ENCODE measurements at regions not wholly inside any gene's neighbourhood (a gene's known extent, or its start where the extent isn't known, plus 50 kb on each side); places are given as distances from the start of the nearest gene placed in this dataset.

GRCh38 chr13:37944081-37944868, 74.7 kb upstream of the TRPC4 start:
- Histone ChIP-seq H3K36me3 (ENCODE audit: insufficient read depth, low read length) (no peaks in the 10 kb centered on the region), H3K4me1 (ENCODE audit: insufficient read depth, low read length) (no peaks in the 10 kb centered on the region), H3K79me2 (ENCODE audit: insufficient read depth, low read length) (no peaks in the 10 kb centered on the region), H3K4me3 (ENCODE audit: low read depth in 1 of 2, low read length in 2 of 2) (no peak overlapping the region), H3K27me3 (ENCODE audit: insufficient read depth, low read length, poor library complexity) (no peaks in the 10 kb centered on the region), H3K9ac (ENCODE audit: low read depth, low read length) (no peak overlapping the region), H3K27ac (ENCODE audit: low read length) (no peak overlapping the region), H3K4me2 (ENCODE audit: insufficient read depth, low read length) (no peak overlapping the region), H3K9me3 (ENCODE audit: insufficient read depth, low read length, severe bottlenecking) (no peaks in the 10 kb centered on the region), H4K20me1 (ENCODE audit: insufficient read depth, low read length) (no peaks in the 10 kb centered on the region), H2AFZ (ENCODE audit: low read depth, low read length) (no peak overlapping the region)
- ATAC-seq (ENCODE audit: insufficient read depth, low read depth) (no peak), DNase-seq (no peak)
- TF ChIP-seq EZH2 (IDR thresholded peaks at IDR 0.05; ENCODE audit: borderline replicate concordance, low read depth, low read length, severe bottlenecking) = no peak
- TF ChIP-seq, protein P1, sequence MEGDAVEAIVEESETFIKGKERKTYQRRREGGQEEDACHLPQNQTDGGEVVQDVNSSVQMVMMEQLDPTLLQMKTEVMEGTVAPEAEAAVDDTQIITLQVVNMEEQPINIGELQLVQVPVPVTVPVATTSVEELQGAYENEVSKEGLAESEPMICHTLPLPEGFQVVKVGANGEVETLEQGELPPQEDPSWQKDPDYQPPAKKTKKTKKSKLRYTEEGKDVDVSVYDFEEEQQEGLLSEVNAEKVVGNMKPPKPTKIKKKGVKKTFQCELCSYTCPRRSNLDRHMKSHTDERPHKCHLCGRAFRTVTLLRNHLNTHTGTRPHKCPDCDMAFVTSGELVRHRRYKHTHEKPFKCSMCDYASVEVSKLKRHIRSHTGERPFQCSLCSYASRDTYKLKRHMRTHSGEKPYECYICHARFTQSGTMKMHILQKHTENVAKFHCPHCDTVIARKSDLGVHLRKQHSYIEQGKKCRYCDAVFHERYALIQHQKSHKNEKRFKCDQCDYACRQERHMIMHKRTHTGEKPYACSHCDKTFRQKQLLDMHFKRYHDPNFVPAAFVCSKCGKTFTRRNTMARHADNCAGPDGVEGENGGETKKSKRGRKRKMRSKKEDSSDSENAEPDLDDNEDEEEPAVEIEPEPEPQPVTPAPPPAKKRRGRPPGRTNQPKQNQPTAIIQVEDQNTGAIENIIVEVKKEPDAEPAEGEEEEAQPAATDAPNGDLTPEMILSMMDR (IDR thresholded peaks at IDR 0.05; ENCODE audit: borderline replicate concordance, extremely low read depth, low read length, poor library complexity, severe bottlenecking) = no peak

- Histone ChIP-seq H3K4me3 (ENCODE audit: low read depth in 1 of 2, low read length in 2 of 2) (no peak overlapping the region), H3K4me2 (ENCODE audit: insufficient read depth, low read length) (no peak overlapping the region), H3K9ac (ENCODE audit: low read depth, low read length) (no peak overlapping the region), H3K27ac (ENCODE audit: low read length) (no peak overlapping the region), H3K9me3 (ENCODE audit: insufficient read depth, low read length, severe bottlenecking) (no peaks in the 10 kb centered on the region), H4K20me1 (ENCODE audit: insufficient read depth, low read length) (no peaks in the 10 kb centered on the region), H3K27me3 (ENCODE audit: insufficient read depth, low read length, poor library complexity) (no peaks in the 10 kb centered on the region), H3K36me3 (ENCODE audit: insufficient read depth, low read length) (no peaks in the 10 kb centered on the region), H3K79me2 (ENCODE audit: insufficient read depth, low read length) (no peaks in the 10 kb centered on the region), H3K4me1 (ENCODE audit: insufficient read depth, low read length) (no peaks in the 10 kb centered on the region), H2AFZ (ENCODE audit: low read depth, low read length) (no peak overlapping the region)
- ATAC-seq (ENCODE audit: insufficient read depth, low read depth) (no peak), DNase-seq (no peak)
- TF ChIP-seq, protein P1 (IDR thresholded peaks at IDR 0.05; ENCODE audit: borderline replicate concordance, extremely low read depth, low read length, poor library complexity, severe bottlenecking) = no peak
- TF ChIP-seq EZH2 (IDR thresholded peaks at IDR 0.05; ENCODE audit: borderline replicate concordance, low read depth, low read length, severe bottlenecking) = no peak
These were observed 73.4 kb upstream of the TRPC4 start for GRCh38 chr13:37942929-37943328.

- DNase-seq (no peak), ATAC-seq (ENCODE audit: insufficient read depth, low read depth) (no peak)
- Histone ChIP-seq H3K9me3 (ENCODE audit: insufficient read depth, low read length, severe bottlenecking) (no peaks in the 10 kb centered on the region), H3K9ac (ENCODE audit: low read depth, low read length) (no peak overlapping the region), H3K4me1 (ENCODE audit: insufficient read depth, low read length) (no peaks in the 10 kb centered on the region), H3K27me3 (ENCODE audit: insufficient read depth, low read length, poor library complexity) (no peaks in the 10 kb centered on the region), H2AFZ (ENCODE audit: low read depth, low read length) (no peak overlapping the region), H3K27ac (ENCODE audit: low read length) (no peak overlapping the region), H3K4me3 (ENCODE audit: low read depth in 1 of 2, low read length in 2 of 2) (no peak overlapping the region), H3K36me3 (ENCODE audit: insufficient read depth, low read length) (no peaks in the 10 kb centered on the region), H3K79me2 (ENCODE audit: insufficient read depth, low read length) (no peaks in the 10 kb centered on the region), H3K4me2 (ENCODE audit: insufficient read depth, low read length) (no peak overlapping the region), H4K20me1 (ENCODE audit: insufficient read depth, low read length) (no peaks in the 10 kb centered on the region)
- TF ChIP-seq, protein P1 (IDR thresholded peaks at IDR 0.05; ENCODE audit: borderline replicate concordance, extremely low read depth, low read length, poor library complexity, severe bottlenecking) = no peak
- TF ChIP-seq EZH2 (IDR thresholded peaks at IDR 0.05; ENCODE audit: borderline replicate concordance, low read depth, low read length, severe bottlenecking) = no peak
These were observed 65.0 kb upstream of the TRPC4 start for GRCh38 chr13:37934339-37935191.

Data from DND-41 (cell line).